Heart right ventricle (tissue), 16 donors: ENCODE measurements at regions not wholly inside any gene's neighbourhood (a gene's known extent, or its start where the extent isn't known, plus 50 kb on each side); places are given as distances from the start of the nearest gene placed in this dataset.

Source experiments
- ATAC-seq, 8 donors: fragments of 200-7000 bp; cut with Tn5 transposase; one replicate each; pipeline ENCODE4 v1.9.1; 2020; ENCODE audit warnings: mild to moderate bottlenecking in 8 of 8, moderate library complexity in 8 of 8, moderate number of reproducible peaks in 1 of 8
- DNase-seq, 2 donors: peaks; one replicate each; pipeline ENCODE4 v3.0.0-alpha.2; 2020
- H3K27ac ChIP-seq, 10 donors: fragments of 200-600 bp; sonication (generic) in 2 of 10; one replicate each; pipeline versions ENCODE4 v1.5.0 to v1.8.0; 2020 to 2022; ENCODE audit warnings: mild to moderate bottlenecking in 3 of 10
- H3K27me3 ChIP-seq, 7 donors: fragments of 200-600 bp; one replicate each; pipeline ENCODE4 v1.8.0; 2021 to 2022; ENCODE audit warnings: mild to moderate bottlenecking in 2 of 7
- H3K36me3 ChIP-seq, 9 donors: fragments of 200-600 bp; sonication (generic) in 1 of 9; one replicate each; pipeline versions ENCODE4 v1.5.0 to v1.8.0; 2020 to 2022; ENCODE audit warnings: mild to moderate bottlenecking in 2 of 9
- H3K4me1 ChIP-seq, 9 donors: fragments of 200-600 bp; sonication (generic) in 1 of 9; one replicate each; pipeline versions ENCODE4 v1.5.0 to v1.8.0; 2020 to 2022; ENCODE audit warnings: mild to moderate bottlenecking in 4 of 9
- H3K4me3 ChIP-seq, 10 donors: fragments of 200-600 bp; sonication (generic) in 2 of 10; one replicate each; pipeline versions ENCODE4 v1.5.0 to v1.8.0; 2020 to 2022; ENCODE audit warnings: mild to moderate bottlenecking in 7 of 10, moderate library complexity in 2 of 10
- H3K9me3 ChIP-seq, 11 donors: fragments of 200-600 bp in 10 of 11; sonication (generic) in 2 of 11; one replicate each; pipeline versions ENCODE4 v1.5.0 to v1.8.0; 2013 to 2022; ENCODE audit warnings: mild to moderate bottlenecking in 2 of 11, control low read depth in 1 of 11, moderate library complexity in 1 of 11
- WGBS, 2 donors: extraction: QIAGEN DNeasy Blood & Tissue Kit; methylation state at CpG; one replicate each; pipeline ENCODE4 v1.1.7; 2013; ENCODE audit warnings: inconsistent platforms in 1 of 2; 5-methylcytosine and 5-hydroxymethylcytosine counted together
- intact Hi-C, 10 donors: fragments of 100-400 bp; cut with DNase I; formaldehyde crosslinking; loops; one replicate each; pipeline versions ENCODE4 v1.11.1 to v1.14.2; 2022
- TF ChIP-seq, protein P1 (sequence below), 9 donors: fragments of 200-600 bp; sonication (generic) in 2 of 9; IDR thresholded peaks; one replicate each; pipeline versions ENCODE4 v1.5.0 to v1.8.0; 2021 to 2022; ENCODE audit warnings: antibody characterized with exemption in 9 of 9, mild to moderate bottlenecking in 5 of 9, moderate library complexity in 1 of 9
- donor health status: Arrhythmogenic right ventricular cardiomyopathy.
- donor health status: ischemic (EF 13 %, LVEDD 7.1; RV severe dilation, severe dysfunction).
- donor health status: healthy with polysubstance abuse.
- donor health status: DM: no; HTN: yes; CAD: no.
- donor health status: DM: no; HTN: no; CAD: no.
- donor health status: ischemic (EF 25% LVEDD 6.9; RV normal size, moderate dysfunction).
- donor health status: ischemic (EF 25% LVEDD 5.7; RV mildly dilated, moderate dysfunction).
- donor health status: healthy.
- donor health status: DM: yes; HTN: yes; CAD: no.
- donor health status: Ischemic cardiomyopathy.
- donor health status: ischemic (EF 35%, LVEDD 5.7; RV mildly dilated, moderate dysfunction).
- donor health status: nonischemic (EF 11% LVEDD 7.7; RV severe dilation, severe dysfunction).
- donor health status: DM: yes; HTN: yes; CAD: no.
- donor health status: PGD.
- donor health status: ischemic (EF 29% LVEDD 5.4; RV normal size, mild dysfunction).
- donor health status: nonischemic (EF 23%, LVEDD 6.1; RV moderate dilation, normal function).

DNA sequence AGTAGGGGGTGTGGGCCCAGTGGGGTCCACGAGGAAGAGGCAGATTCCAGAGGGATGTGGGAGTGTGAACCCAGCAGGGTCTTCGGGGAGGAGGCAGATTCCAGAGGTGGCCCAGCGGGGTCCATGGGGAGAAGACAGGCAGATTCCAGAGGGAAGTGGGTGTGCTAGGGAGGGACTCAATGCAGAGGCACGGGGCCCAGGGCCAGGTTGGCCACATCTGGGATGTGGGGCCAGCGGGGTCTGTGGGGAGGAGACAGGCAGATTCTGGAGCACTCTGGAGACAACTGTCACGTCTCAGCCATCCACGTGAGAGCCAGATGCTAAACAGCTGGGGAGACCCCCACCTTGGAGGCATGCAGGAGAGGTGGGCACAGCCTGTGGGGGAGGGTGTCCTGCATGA is 582.6 kb downstream of the TBC1D22A start:
- H3K4me1 ChIP-seq: no peaks in the 10 kb centered on the region
- intact Hi-C loops: no loop called here
- no peak overlapping the region for H3K4me3 ChIP-seq
- H3K27me3 ChIP-seq: peaks cover 0 to 22% (median 16%) of the 10 kb centered on the region in 7 donors
- peaks cover 0 to 11% (median 0%) of the 10 kb centered on the region in 11 donors for H3K9me3 ChIP-seq
- 64 to 67% methylated on average over 7 of the region's 7 CpGs for WGBS, 2 donors
- DNase-seq (no peak), ATAC-seq (no peak)
- no peak overlapping the region for H3K27ac ChIP-seq
- no peaks in the 10 kb centered on the region for H3K36me3 ChIP-seq
- TF ChIP-seq, protein P1, sequence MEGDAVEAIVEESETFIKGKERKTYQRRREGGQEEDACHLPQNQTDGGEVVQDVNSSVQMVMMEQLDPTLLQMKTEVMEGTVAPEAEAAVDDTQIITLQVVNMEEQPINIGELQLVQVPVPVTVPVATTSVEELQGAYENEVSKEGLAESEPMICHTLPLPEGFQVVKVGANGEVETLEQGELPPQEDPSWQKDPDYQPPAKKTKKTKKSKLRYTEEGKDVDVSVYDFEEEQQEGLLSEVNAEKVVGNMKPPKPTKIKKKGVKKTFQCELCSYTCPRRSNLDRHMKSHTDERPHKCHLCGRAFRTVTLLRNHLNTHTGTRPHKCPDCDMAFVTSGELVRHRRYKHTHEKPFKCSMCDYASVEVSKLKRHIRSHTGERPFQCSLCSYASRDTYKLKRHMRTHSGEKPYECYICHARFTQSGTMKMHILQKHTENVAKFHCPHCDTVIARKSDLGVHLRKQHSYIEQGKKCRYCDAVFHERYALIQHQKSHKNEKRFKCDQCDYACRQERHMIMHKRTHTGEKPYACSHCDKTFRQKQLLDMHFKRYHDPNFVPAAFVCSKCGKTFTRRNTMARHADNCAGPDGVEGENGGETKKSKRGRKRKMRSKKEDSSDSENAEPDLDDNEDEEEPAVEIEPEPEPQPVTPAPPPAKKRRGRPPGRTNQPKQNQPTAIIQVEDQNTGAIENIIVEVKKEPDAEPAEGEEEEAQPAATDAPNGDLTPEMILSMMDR (IDR thresholded peaks at IDR 0.05): no peak

DNA sequence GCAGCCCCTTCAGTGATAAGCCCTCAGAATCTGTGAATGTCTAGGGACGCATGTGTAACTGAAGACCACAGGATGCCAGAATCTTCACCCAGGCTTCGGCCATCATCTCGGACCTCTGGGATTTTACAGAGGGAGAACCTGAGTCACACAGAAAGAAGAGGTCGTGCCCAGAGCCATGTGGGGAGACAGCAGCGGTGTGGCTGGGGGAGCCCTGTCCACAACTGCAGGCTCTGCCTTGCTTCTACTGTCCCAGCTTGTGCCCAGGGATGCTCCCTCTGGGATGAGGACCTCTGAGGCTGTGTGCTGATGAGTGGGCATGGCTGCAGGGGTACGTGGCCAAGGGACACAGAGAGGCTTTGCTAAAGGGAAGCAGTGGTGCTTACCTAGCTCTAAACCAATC is 582.0 kb downstream of the TBC1D22A start:
- intact Hi-C loops: no loop called here
- TF ChIP-seq, protein P1 (IDR thresholded peaks at IDR 0.05): no peak
- no peak for ATAC-seq
- H3K36me3 ChIP-seq: no peaks in the 10 kb centered on the region
- H3K27ac ChIP-seq: no peak overlapping the region
- H3K9me3 ChIP-seq: peaks cover 0 to 6% (median 0%) of the 10 kb centered on the region in 11 donors
- no peak for DNase-seq
- H3K4me1 ChIP-seq: no peaks in the 10 kb centered on the region
- WGBS, 2 donors: 72 to 83% methylated on average over 6 of the region's 6 CpGs
- peaks cover 0 to 22% (median 16%) of the 10 kb centered on the region in 7 donors for H3K27me3 ChIP-seq
- H3K4me3 ChIP-seq: no peak overlapping the region

DNA sequence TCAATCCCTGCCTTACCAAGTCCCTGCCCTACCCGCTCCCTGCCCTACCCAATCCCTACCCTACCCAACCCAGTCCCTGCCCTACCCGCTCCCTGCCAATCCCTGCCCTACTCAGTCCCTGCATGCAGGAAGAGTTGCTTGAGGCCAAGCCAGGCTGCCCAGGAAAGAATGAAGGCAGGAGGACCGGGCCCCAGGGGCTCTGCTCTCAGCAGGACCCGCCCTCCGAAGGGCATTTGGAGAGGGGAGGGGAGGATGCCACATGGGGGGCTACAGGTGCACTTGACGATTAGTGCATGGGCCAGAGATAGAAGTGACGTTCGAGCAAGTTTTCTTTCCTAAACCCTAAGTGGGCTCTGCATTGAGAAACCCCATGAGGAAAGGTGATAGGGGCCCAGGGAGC is 581.2 kb downstream of the TBC1D22A start:
- Histone ChIP-seq H3K27me3 (peaks cover 0 to 22% (median 16%) of the 10 kb centered on the region in 7 donors), H3K4me3 (no peak overlapping the region), H3K36me3 (no peaks in the 10 kb centered on the region), H3K27ac (no peak overlapping the region), H3K9me3 (peaks cover 0 to 6% (median 0%) of the 10 kb centered on the region in 11 donors), H3K4me1 (no peaks in the 10 kb centered on the region)
- TF ChIP-seq, protein P1 (IDR thresholded peaks at IDR 0.05): no peak
- WGBS, 2 donors: 84 to 85% methylated on average over 8 of the region's 8 CpGs
- no peak for ATAC-seq
- DNase-seq: no peak
- intact Hi-C loops: no loop called here

DNA sequence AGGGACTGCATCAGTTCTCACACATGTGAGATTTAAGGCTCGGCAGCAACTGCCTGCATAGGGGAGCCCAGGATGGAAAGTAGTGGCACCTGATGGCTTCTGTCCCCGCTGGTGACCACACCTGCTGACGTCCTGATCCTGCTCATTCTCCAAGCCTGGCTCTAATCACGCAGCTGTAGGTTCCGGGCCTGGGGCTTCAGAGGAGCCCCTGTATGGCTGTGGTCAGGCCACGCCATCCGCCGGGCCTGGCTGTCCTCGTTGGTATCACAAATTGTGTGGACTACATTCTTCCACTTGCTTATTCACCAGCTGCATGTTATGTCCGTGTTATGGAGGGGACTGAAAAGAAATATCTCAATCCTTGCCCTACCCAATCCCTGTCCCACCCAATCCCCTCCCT is 580.0 kb downstream of the TBC1D22A start:
- no peaks in the 10 kb centered on the region for H3K4me1 ChIP-seq
- H3K9me3 ChIP-seq: peaks cover 0 to 6% (median 0%) of the 10 kb centered on the region in 11 donors
- TF ChIP-seq, protein P1 (IDR thresholded peaks at IDR 0.05): no peak
- intact Hi-C loops: no loop called here
- H3K27me3 ChIP-seq: peaks cover 0 to 22% (median 19%) of the 10 kb centered on the region in 7 donors
- 84 to 90% methylated on average over 10 of the region's 10 CpGs for WGBS, 2 donors
- H3K4me3 ChIP-seq: no peak overlapping the region
- no peak for ATAC-seq
- H3K27ac ChIP-seq: no peak overlapping the region
- DNase-seq: no peak
- no peaks in the 10 kb centered on the region for H3K36me3 ChIP-seq
